Astrocyte (in vitro differentiated cells and primary cell): ENCODE measurements at regions not wholly inside any gene's neighbourhood (a gene's known extent, or its start where the extent isn't known, plus 50 kb on each side); places are given as distances from the start of the nearest gene placed in this dataset.

Source experiments
- DNase-seq: peaks from one replicate; pipeline ENCODE4 v3.0.0-alpha.2; 2010; ENCODE audit warnings: low read depth
- FAIRE-seq: peaks from 2 replicates; lab custom pipeline; 2011; peaks lifted over from hg19 to GRCh38; lab: Jason Lieb, UNC
- H2AFZ ChIP-seq: 2 replicates; pipeline ENCODE4 v1.6.0; 2012; ENCODE audit warnings: low read depth, low read length, inconsistent platforms
- H3K27ac ChIP-seq: 2 replicates; pipeline ENCODE4 v1.5.1; 2011; ENCODE audit warnings: low read depth, low read length, inconsistent platforms
- H3K27me3 ChIP-seq: 2 replicates; pipeline ENCODE4 v1.6.0; 2011; ENCODE audit warnings: low read length, inconsistent platforms; ENCODE audit not compliant: insufficient read depth
- H3K36me3 ChIP-seq: 2 replicates; pipeline ENCODE4 v1.5.1; 2011; ENCODE audit warnings: low read length, inconsistent platforms; ENCODE audit not compliant: insufficient read depth
- H3K4me1 ChIP-seq: 2 replicates; pipeline ENCODE4 v1.5.1; 2011; ENCODE audit warnings: low read length, inconsistent platforms; ENCODE audit not compliant: insufficient read depth
- H3K4me2 ChIP-seq: 2 replicates; pipeline ENCODE4 v1.6.0; 2012; ENCODE audit warnings: low read length, inconsistent platforms
- H3K4me3 ChIP-seq: 2 replicates; pipeline ENCODE4 v1.5.1; 2011; ENCODE audit warnings: low read depth, mild to moderate bottlenecking, low read length, inconsistent platforms; ENCODE audit not compliant: insufficient read depth
- H3K79me2 ChIP-seq: 2 replicates; pipeline ENCODE4 v1.6.0; 2012; ENCODE audit warnings: mild to moderate bottlenecking, low read length, inconsistent platforms; ENCODE audit not compliant: insufficient read depth
- H3K9ac ChIP-seq: 2 replicates; pipeline ENCODE4 v1.6.0; 2012; ENCODE audit warnings: mild to moderate bottlenecking, low read length, inconsistent platforms
- H3K9me3 ChIP-seq: 2 replicates; pipeline ENCODE4 v1.5.1; 2012; ENCODE audit warnings: low read depth, mild to moderate bottlenecking, low read length, inconsistent platforms; ENCODE audit not compliant: insufficient read depth
- H4K20me1 ChIP-seq: 2 replicates; pipeline ENCODE4 v1.6.0; 2012; ENCODE audit warnings: low read length, inconsistent platforms; ENCODE audit not compliant: insufficient read depth
- H3K27ac Mint-ChIP-seq: one replicate; pipeline ENCODE4 v1.8.0; 2021; ENCODE audit warnings: mild to moderate bottlenecking, mixed read lengths; ENCODE audit not compliant: unreplicated experiment
- H3K27me3 Mint-ChIP-seq: one replicate; pipeline ENCODE4 v1.8.0; 2021; ENCODE audit warnings: low read depth, mixed read lengths; ENCODE audit not compliant: unreplicated experiment
- H3K36me3 Mint-ChIP-seq: one replicate; pipeline ENCODE4 v1.8.0; 2021; ENCODE audit warnings: low read depth, mixed read lengths; ENCODE audit not compliant: unreplicated experiment
- H3K4me1 Mint-ChIP-seq: one replicate; pipeline ENCODE4 v1.8.0; 2021; ENCODE audit warnings: low read depth, mixed read lengths; ENCODE audit not compliant: unreplicated experiment
- H3K4me3 Mint-ChIP-seq: one replicate; pipeline ENCODE4 v1.8.0; 2021; ENCODE audit warnings: mild to moderate bottlenecking, moderate library complexity, mixed read lengths; ENCODE audit not compliant: unreplicated experiment
- H3K9me3 Mint-ChIP-seq: one replicate; pipeline ENCODE4 v1.8.0; 2021; ENCODE audit warnings: mild to moderate bottlenecking, mixed read lengths; ENCODE audit not compliant: unreplicated experiment
- EZH2 ChIP-seq: IDR thresholded peaks from 2 replicates; pipeline ENCODE4 v1.6.1; 2012; ENCODE audit warnings: mild to moderate bottlenecking, low read length, inconsistent platforms; ENCODE audit not compliant: insufficient read depth
- TF ChIP-seq, protein P1 (sequence below): IDR thresholded peaks from 2 replicates; pipeline ENCODE4 v1.5.1; 2011; ENCODE audit warnings: low read depth, mild to moderate bottlenecking, inconsistent platforms, low read length, moderate library complexity; ENCODE audit not compliant: insufficient read depth

DNA sequence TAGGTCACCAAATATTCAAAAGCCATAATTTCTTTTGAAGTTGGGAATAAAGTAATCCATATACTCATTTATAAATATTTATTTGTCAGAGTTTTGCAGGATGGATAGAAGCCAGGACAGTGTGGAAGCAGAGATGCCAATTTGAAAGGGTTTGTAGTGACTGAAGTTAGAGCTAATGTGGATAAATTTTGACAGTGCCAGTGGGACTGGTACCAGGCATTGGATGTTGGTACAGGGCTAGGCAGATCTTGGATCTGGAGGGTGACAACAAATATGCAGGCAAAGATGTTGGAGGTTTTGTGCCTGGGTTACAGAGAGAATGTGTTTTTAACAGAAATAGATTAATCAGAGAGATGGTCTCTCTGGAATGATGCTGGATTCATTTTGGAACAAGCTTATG, 135.6 kb downstream of the DMRTA1 start:
- H3K9me3 Mint-ChIP-seq, result no peaks in the 10 kb centered on the region
- Histone ChIP-seq H4K20me1 (no peaks in the 10 kb centered on the region), H3K4me1 (no peaks in the 10 kb centered on the region), H3K36me3 (no peaks in the 10 kb centered on the region), H3K79me2 (no peaks in the 10 kb centered on the region), H3K4me2 (no peak overlapping the region), H3K9me3 (peaks cover 6% of the 10 kb centered on the region), H3K27me3 (no peaks in the 10 kb centered on the region), H2AFZ (no peak overlapping the region), H3K9ac (no peak overlapping the region), H3K27ac (no peak overlapping the region), H3K4me3 (no peak overlapping the region)
- H3K27me3 Mint-ChIP-seq, result peaks cover 3% of the 10 kb centered on the region
- DNase-seq (no peak), FAIRE-seq (no peak)
- no peak overlapping the region for H3K4me3 Mint-ChIP-seq
- H3K36me3 Mint-ChIP-seq, result peaks cover 8% of the 10 kb centered on the region
- H3K27ac Mint-ChIP-seq, result no peak overlapping the region
- no peaks in the 10 kb centered on the region for H3K4me1 Mint-ChIP-seq
- TF ChIP-seq, protein P1, sequence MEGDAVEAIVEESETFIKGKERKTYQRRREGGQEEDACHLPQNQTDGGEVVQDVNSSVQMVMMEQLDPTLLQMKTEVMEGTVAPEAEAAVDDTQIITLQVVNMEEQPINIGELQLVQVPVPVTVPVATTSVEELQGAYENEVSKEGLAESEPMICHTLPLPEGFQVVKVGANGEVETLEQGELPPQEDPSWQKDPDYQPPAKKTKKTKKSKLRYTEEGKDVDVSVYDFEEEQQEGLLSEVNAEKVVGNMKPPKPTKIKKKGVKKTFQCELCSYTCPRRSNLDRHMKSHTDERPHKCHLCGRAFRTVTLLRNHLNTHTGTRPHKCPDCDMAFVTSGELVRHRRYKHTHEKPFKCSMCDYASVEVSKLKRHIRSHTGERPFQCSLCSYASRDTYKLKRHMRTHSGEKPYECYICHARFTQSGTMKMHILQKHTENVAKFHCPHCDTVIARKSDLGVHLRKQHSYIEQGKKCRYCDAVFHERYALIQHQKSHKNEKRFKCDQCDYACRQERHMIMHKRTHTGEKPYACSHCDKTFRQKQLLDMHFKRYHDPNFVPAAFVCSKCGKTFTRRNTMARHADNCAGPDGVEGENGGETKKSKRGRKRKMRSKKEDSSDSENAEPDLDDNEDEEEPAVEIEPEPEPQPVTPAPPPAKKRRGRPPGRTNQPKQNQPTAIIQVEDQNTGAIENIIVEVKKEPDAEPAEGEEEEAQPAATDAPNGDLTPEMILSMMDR, result no peak
- TF ChIP-seq EZH2, result no peak

DNA sequence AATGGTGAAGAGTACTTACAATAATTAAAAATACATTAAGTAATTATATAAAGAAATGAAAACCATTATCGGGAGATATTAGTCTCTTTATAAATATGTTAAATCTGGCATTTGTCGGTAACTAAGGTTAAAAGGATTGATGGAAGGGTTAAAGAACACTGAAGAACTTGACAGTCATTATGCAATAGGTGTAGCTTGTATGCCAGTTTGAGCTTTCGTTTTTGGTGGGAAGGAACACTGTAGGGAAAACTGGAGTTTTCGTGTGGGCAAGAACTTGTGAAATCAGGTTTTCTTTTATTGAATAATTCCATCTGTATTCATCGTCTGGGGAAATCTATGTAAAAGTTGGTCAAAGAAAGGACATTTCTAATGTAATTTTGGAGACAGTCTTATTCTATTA, 142.3 kb downstream of the DMRTA1 start:
- Histone ChIP-seq H3K4me1 (no peaks in the 10 kb centered on the region), H3K79me2 (no peaks in the 10 kb centered on the region), H3K27me3 (no peaks in the 10 kb centered on the region), H4K20me1 (no peaks in the 10 kb centered on the region), H3K36me3 (no peaks in the 10 kb centered on the region), H3K4me2 (no peak overlapping the region), H2AFZ (no peak overlapping the region), H3K4me3 (no peak overlapping the region), H3K9ac (no peak overlapping the region), H3K27ac (no peak overlapping the region), H3K9me3 (no peaks in the 10 kb centered on the region)
- no peaks in the 10 kb centered on the region for H3K9me3 Mint-ChIP-seq
- TF ChIP-seq EZH2, result no peak
- TF ChIP-seq, protein P1, result no peak
- H3K36me3 Mint-ChIP-seq, result peaks cover 4% of the 10 kb centered on the region
- no peaks in the 10 kb centered on the region for H3K27me3 Mint-ChIP-seq
- peaks cover 2% of the 10 kb centered on the region for H3K4me1 Mint-ChIP-seq
- H3K27ac Mint-ChIP-seq, result no peak overlapping the region
- H3K4me3 Mint-ChIP-seq, result no peak overlapping the region
- FAIRE-seq (no peak), DNase-seq (no peak)

DNA sequence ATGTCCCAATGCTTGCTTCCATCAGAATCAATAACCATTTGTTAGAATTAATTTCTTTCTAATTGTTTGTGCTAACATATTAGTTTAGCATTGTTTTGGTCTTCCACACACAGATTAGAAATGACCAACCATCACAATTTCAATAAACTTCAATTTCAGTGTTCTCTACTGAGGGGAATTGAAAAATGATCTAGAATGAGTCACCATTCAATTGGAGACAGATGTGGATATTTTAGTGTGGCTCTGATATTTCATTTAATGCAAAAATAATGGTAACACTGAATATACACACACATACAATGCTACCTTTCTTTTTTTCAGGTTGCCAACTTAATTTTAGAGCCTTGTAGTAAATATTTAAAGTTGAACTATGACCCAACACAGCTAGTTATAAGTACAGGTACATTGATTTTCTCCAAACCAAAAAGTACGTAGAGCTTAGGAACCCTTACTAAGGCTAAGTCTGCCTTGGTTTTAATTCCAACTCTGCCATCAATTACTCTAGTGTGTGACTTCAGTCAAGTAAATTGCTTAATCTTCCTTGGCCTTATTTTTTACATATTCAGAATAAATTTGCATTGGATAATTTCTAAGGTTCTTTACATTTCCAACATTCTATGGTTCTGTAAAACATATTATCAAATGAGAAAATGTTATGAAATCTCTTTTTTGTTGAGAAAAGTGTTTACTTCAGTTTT, 143.9 kb downstream of the DMRTA1 start:
- Histone ChIP-seq H3K4me3 (no peak overlapping the region), H3K27me3 (no peaks in the 10 kb centered on the region), H3K4me2 (no peak overlapping the region), H3K9ac (no peak overlapping the region), H3K9me3 (no peaks in the 10 kb centered on the region), H3K79me2 (no peaks in the 10 kb centered on the region), H3K36me3 (no peaks in the 10 kb centered on the region), H3K4me1 (no peaks in the 10 kb centered on the region), H2AFZ (no peak overlapping the region), H3K27ac (no peak overlapping the region), H4K20me1 (no peaks in the 10 kb centered on the region)
- DNase-seq, result no peak
- H3K36me3 Mint-ChIP-seq, result peaks cover 4% of the 10 kb centered on the region
- H3K27me3 Mint-ChIP-seq, result no peaks in the 10 kb centered on the region
- H3K9me3 Mint-ChIP-seq, result no peaks in the 10 kb centered on the region
- TF ChIP-seq, protein P1, result no peak
- no peak for TF ChIP-seq EZH2
- FAIRE-seq, result no peak
- H3K27ac Mint-ChIP-seq, result no peak overlapping the region
- H3K4me3 Mint-ChIP-seq, result no peak overlapping the region
- H3K4me1 Mint-ChIP-seq, result peaks cover 3% of the 10 kb centered on the region
